HG03439 (cell line): ENCODE measurements at regions not wholly inside any gene's neighbourhood (a gene's known extent, or its start where the extent isn't known, plus 50 kb on each side); places are given as distances from the start of the nearest gene placed in this dataset.

Experiments used
- ATAC-seq: cut with Tn5 transposase; IDR thresholded peaks from one replicate; pipeline ENCODE4 v1.9.1; 2021; ENCODE audit warnings: mild to moderate bottlenecking, moderate library complexity; ENCODE audit not compliant: unreplicated experiment

DNA sequence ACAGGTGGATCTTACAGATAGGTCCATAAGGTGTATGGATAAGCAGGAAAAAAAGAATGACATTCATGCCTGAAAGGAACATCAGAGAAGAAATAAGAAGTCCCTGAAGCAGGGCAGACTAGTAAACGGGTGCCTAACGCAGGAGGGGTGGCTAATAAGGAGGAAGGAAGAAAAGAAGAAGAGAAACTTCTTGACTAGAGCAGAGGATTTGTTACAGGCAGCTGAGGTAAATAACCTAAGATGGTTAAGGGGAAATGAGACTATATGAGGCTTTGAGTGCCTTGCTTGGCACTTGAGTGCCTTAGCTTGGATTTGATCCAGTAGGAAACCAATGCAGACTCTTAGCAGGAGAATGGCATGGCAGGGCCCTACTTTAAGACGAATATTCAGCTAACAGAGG is 313.5 kb upstream of the PDE4D start:
- ATAC-seq: peak; percentile 79

- no peak for ATAC-seq
Observed at GRCh38 chr5:60206234-60206633, 312.7 kb upstream of the PDE4D start.

GRCh38 chr5:60205071-60205470 is 311.5 kb upstream of the PDE4D start:
- ATAC-seq: no peak

GRCh38 chr5:60196385-60197113 is 303.0 kb upstream of the PDE4D start:
- no peak for ATAC-seq

DNA sequence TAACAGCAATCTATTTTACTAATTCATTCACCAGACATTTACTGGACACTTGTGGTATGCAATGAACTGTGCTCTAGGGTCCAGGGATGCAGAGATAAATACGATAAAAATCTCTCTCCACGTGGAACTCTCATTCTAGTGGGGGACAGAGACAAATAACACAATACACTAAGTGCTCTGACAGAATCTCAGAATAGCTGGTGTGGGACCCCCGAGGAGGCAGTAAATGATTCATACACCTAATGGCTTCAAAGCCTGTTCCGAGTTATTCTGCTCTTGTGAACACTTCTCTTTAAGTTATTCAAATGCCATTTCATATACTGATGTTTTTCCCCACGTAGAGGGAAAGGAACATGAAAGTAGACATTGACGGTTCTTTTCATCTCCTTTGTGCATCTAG is 302.0 kb upstream of the PDE4D start:
- ATAC-seq: no peak

GRCh38 chr5:60195083-60195482 is 301.6 kb upstream of the PDE4D start:
- no peak for ATAC-seq

DNA sequence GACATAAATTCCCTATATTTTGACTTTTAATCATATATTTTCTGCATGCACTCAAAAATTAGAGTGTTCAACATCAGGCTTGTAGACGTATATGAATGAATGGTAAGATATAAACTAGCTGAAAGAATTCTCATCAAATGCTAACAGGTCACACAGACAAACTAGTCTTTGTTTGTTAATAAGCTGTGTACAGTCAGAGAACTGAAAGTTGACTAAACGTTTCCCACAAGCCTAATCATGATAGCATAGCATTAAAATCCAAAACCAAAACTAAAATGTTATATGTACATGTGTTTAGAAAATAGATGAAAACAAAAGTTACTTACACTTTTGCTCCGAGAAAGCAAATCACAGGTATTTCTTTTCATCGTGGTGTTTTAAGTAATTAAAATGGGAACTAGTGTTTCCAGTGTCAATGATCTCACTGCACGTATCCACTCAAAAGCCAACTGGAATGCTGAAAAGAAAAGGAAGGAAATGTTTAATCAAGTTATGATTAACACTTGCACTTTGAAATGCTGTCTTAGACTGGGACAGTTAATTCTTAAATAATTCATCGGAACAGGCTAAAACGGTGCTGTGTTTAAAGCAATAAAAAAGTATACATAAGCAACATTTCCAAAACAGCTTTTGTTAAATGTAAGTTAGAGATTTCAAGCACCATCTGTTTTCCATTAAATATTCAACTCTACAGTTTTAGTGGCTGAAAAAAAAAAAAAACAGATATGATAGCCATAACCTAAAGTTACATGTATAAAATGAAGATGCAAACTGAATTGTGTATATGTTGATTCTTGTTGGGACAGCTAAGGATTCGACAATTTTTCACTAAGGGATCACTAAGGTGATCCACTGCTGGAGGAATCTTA is 291.9 kb upstream of the PDE4D start:
- no peak for ATAC-seq

DNA sequence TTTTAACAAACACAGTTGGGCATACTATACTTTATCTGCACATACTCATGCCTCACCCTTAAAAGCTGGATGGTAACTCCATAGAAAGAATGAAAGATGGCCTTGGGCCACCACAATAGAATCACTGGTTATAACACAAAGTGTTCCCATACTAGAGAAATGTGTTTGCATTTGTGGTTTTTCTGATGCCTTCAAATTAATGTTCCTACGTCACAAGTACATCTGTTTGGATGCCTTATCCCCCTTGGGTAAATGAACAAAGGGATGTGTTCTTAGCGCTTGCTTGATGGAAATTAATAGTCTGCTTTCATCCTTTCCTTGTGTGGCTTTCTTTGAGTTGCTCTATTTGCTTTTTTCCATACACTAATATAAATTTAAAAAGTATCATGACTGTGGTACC is 291.1 kb upstream of the PDE4D start:
- no peak for ATAC-seq

GRCh38 chr5:60183881-60184280 is 290.4 kb upstream of the PDE4D start:
- no peak for ATAC-seq

GRCh38 chr5:60178101-60178500 is 284.6 kb upstream of the PDE4D start:
- no peak for ATAC-seq

- no peak for ATAC-seq
Observed at GRCh38 chr5:60177596-60177995, 284.1 kb upstream of the PDE4D start.

DNA sequence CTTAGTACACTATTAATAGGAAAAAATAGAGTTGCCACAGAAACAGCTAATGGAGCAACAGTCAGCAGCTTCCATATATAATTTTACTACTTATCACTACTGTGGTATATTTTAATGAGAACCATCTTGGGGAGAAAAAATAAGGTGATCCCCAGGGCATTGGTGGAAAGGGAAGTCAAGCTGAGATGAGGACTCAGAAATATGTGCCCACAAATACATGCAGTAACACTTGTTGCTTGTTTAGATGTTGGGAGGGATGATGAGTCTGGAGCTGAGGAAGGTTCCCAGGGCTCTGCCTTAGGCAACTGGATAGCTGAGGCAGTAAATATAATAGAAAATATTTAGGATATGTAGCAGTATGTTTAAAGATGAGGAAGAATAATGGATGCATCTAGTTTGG is 280.1 kb upstream of the PDE4D start:
- no peak for ATAC-seq

DNA sequence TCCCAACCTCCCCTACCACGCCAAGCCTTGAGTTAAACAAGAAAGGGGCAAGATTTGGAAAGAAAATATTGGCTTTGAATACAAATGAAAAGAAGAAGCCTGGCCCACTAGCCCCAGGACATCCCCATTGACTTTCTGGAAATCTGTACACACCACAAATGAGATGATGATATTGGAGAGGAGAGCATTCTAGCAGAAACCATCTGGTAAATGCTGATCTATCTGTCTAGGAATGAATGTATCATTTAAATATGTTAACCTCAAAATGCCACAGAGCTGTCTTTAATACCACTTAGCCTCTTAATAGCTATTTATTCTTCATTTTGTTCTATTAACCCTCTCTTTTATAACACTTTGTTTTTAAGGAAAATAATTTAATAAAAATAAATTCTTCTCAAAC is 270.2 kb upstream of the PDE4D start:
- no peak for ATAC-seq

DNA sequence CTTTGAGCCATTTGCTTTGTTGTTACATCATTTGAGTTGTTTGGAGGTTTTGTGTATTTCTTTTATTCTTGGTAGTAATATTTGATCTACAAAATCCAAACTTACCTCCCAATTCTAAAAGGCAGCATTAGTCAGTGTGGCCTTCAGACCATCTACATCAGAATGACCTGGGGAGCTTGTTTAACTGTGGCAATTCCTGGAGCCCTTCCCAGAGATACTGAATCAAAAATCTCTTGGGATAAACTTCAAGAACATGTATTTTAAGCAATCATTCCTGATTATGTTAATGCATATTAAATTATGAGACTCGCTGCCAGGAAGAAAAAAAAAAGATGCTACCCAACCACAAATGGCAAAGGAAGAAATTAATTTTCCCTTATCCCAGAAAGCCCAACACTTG is 268.9 kb upstream of the PDE4D start:
- ATAC-seq: no peak

DNA sequence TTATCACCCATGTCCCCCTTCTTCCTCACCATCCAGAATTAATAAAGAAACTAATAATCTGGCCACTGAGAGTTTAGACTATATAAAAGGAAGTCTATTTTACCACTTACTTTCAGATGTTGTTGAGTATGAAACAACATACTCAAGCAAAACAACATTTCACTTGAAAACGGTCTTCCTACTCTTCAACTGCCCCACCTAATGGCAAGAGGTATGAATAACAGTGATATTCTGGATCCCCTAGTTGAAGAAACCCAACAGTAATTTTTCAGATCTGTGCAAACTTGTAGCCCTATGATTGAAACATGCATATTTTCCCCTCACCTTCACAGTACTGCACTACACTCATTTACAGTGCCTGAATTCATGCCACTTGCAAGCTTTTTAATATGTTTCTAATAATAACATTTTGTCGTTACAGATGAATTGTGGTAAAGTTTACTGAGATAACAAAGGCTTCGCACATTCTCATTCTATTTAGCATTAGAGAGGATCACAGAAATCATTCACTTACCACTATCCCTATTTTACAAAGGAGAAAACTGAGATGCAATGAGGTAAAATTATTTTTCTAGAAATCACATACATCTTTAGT is 267.9 kb upstream of the PDE4D start:
- ATAC-seq: peak; percentile 69

- ATAC-seq: no peak
Observed at GRCh38 chr5:60149081-60149480, 255.6 kb upstream of the PDE4D start.

- ATAC-seq: no peak
Observed at GRCh38 chr5:60148366-60148765, 254.8 kb upstream of the PDE4D start.

DNA sequence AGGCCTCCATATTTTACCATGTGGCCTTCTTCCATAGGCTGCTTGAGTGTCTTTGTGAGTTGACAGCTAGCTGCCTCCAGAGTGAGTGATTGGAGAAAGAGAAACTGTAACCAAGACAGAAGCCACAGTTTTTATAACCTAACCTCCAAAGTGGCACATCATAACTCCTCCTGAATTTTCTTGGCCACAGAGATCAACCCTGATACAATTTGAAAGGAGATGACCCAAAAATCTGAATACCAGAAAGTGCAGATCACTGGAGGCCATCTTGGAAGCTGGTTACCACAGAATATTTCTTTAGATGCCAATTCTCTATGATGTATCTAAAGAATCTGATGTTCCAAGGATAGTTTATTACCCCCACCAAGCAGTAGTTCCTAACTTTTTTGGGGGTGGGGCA is 254.3 kb upstream of the PDE4D start:
- no peak for ATAC-seq

GRCh38 chr5:60143942-60144549 is 250.5 kb upstream of the PDE4D start:
- ATAC-seq: no peak

DNA sequence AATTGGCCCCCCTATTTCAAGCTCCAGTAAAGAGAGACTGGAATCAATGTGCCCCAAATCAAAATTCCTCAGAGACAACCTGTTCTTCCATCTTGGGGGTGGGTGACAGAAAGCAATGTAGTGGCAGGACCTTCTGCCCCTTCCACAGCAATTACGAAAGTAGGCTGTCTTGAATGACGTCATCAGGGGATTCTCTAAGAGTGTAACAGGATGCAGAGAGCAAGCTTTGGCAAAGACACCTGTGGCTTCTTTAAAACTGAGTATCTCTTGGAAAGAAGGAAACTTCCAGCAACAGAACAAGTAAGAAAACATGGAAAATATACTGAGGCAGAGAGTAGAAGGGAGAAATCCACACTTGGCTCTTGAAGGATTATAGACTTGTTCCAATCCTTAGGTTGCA is 247.6 kb upstream of the PDE4D start:
- no peak for ATAC-seq

DNA sequence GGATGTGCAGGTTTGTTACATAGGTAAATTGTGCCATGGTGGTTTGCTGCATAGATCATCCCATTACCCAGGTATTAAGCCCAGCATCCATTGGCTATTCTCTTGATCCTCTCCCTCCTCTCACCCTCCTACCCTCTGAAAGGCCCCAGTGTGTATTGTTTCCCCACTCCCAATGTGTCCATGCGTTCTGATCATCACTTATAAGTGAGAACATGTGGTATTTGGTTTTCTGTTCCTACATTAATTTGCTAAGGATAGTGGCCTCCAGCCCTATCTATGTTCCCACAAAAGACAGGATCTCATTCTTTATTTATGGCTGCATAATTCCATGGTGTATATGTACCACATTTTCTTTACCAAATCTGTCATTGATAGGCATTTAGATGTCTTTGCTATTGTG is 243.3 kb upstream of the PDE4D start:
- no peak for ATAC-seq

GRCh38 chr5:60131504-60131903 is 238.0 kb upstream of the PDE4D start:
- ATAC-seq: no peak
